ENCODE measurements at regions not wholly inside any gene's neighbourhood (a gene's known extent, or its start where the extent isn't known, plus 50 kb on each side); places are given as distances from the start of the nearest gene placed in this dataset.

GRCh38 chr2:437180-437579 lies 149.3 kb upstream of the ALKAL2 start:
- no peak for TF ChIP-seq CTCF (IDR thresholded peaks at IDR 0.05)
- no peak for TF ChIP-seq POLR2A (IDR thresholded peaks at IDR 0.05)
- Histone ChIP-seq H3K9me3 (no peaks in the 10 kb centered on the region), H3K27ac (no peak overlapping the region), H3K27me3 (no peaks in the 10 kb centered on the region), H3K4me3 (no peak overlapping the region), H3K4me1 (no peaks in the 10 kb centered on the region), H3K36me3 (no peaks in the 10 kb centered on the region)
- ATAC-seq (no peak), DNase-seq (no peak)
- intact Hi-C loops (cut with DNase I), result no loop called here
- 72% methylated on average over 2 of the region's 5 CpGs for WGBS (ENCODE audit: insufficient coverage, low coverage, low lambda C conversion rate, missing lambda C conversion rate)

- intact Hi-C loops (cut with DNase I), result no loop called here
- Histone ChIP-seq H3K9me3 (no peaks in the 10 kb centered on the region), H3K27me3 (no peaks in the 10 kb centered on the region), H3K4me3 (no peak overlapping the region), H3K4me1 (no peaks in the 10 kb centered on the region), H3K36me3 (no peaks in the 10 kb centered on the region), H3K27ac (no peak overlapping the region)
- DNase-seq (no peak), ATAC-seq (no peak)
- 80% methylated on average over 2 of the region's 14 CpGs for WGBS (ENCODE audit: insufficient coverage, low coverage, low lambda C conversion rate, missing lambda C conversion rate)
- no peak for TF ChIP-seq POLR2A (IDR thresholded peaks at IDR 0.05)
- no peak for TF ChIP-seq CTCF (IDR thresholded peaks at IDR 0.05)
Measured at GRCh38 chr2:436205-436604, 148.3 kb upstream of the ALKAL2 start.

- no peak for ATAC-seq
- Histone ChIP-seq H3K36me3 (no peaks in the 10 kb centered on the region), H3K4me3 (no peak overlapping the region), H3K4me1 (no peaks in the 10 kb centered on the region), H3K9me3 (no peaks in the 10 kb centered on the region), H3K27ac (no peak overlapping the region), H3K27me3 (no peaks in the 10 kb centered on the region)
- no peak for DNase-seq
- intact Hi-C loops (cut with DNase I), result no loop called here
- TF ChIP-seq CTCF (IDR thresholded peaks at IDR 0.05) (no peak), POLR2A (IDR thresholded peaks at IDR 0.05) (no peak)
Measured at GRCh38 chr2:434625-435024, 146.7 kb upstream of the ALKAL2 start.

- Histone ChIP-seq H3K4me1 (no peaks in the 10 kb centered on the region), H3K9me3 (no peaks in the 10 kb centered on the region), H3K27ac (no peak overlapping the region), H3K27me3 (no peaks in the 10 kb centered on the region), H3K4me3 (no peak overlapping the region), H3K36me3 (no peaks in the 10 kb centered on the region)
- ATAC-seq (no peak), DNase-seq (no peak)
- TF ChIP-seq POLR2A (IDR thresholded peaks at IDR 0.05), result no peak
- TF ChIP-seq CTCF (IDR thresholded peaks at IDR 0.05), result no peak
- intact Hi-C loops (cut with DNase I), result no loop called here
- 51% methylated on average over 4 of the region's 4 CpGs for WGBS (ENCODE audit: insufficient coverage, low coverage, low lambda C conversion rate, missing lambda C conversion rate)
Measured at GRCh38 chr2:433216-433615, 145.3 kb upstream of the ALKAL2 start.

GRCh38 chr2:430291-431040 lies 142.6 kb upstream of the ALKAL2 start:
- Histone ChIP-seq H3K4me1 (no peaks in the 10 kb centered on the region), H3K36me3 (no peaks in the 10 kb centered on the region), H3K9me3 (no peaks in the 10 kb centered on the region), H3K4me3 (no peak overlapping the region), H3K27me3 (no peaks in the 10 kb centered on the region), H3K27ac (no peak overlapping the region)
- intact Hi-C loops (cut with DNase I), result no loop called here
- ATAC-seq, result no peak
- 43% methylated on average over 13 of the region's 20 CpGs for WGBS (ENCODE audit: insufficient coverage, low coverage, low lambda C conversion rate, missing lambda C conversion rate)
- no peak for DNase-seq
- TF ChIP-seq POLR2A (IDR thresholded peaks at IDR 0.05), result no peak
- no peak for TF ChIP-seq CTCF (IDR thresholded peaks at IDR 0.05)
